PC-9 (cell line): ENCODE measurements at regions not wholly inside any gene's neighbourhood (a gene's known extent, or its start where the extent isn't known, plus 50 kb on each side); places are given as distances from the start of the nearest gene placed in this dataset.

Source experiments
- EZH2 ChIP-seq: fragments of 200-600 bp; sonication (generic); IDR thresholded peaks from 2 replicates; pipeline ENCODE4 v1.8.0; 2017; ENCODE audit warnings: antibody characterized with exemption, low read depth
- TF ChIP-seq, protein P1 (sequence below): fragments of 200-600 bp; sonication (generic); conservative IDR thresholded peaks from 2 replicates; pipeline ENCODE4 v1.6.1; 2017; ENCODE audit warnings: mixed run types, antibody characterized with exemption, mild to moderate bottlenecking, moderate library complexity

DNA sequence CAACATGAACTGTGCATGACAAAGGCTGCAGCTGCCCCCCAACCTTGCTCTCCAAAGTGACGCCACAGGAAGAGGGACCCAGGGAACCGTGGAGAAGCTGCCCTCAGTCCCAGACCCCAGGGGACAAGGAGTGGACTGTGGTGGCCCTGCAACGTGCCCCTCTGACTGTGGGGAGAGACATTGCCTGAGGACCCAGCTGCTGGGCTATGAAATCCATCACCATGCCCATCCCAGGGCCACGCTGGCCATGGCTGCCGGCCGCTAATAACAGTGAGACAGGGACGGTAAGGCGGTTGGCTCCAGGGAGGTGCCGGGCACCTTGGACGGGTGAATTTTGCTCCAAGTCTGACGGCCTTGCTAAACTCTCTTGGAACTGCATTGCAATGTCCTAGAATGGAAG is 211.3 kb upstream of the HDAC4 start:
- no peak for TF ChIP-seq EZH2
- TF ChIP-seq, protein P1, sequence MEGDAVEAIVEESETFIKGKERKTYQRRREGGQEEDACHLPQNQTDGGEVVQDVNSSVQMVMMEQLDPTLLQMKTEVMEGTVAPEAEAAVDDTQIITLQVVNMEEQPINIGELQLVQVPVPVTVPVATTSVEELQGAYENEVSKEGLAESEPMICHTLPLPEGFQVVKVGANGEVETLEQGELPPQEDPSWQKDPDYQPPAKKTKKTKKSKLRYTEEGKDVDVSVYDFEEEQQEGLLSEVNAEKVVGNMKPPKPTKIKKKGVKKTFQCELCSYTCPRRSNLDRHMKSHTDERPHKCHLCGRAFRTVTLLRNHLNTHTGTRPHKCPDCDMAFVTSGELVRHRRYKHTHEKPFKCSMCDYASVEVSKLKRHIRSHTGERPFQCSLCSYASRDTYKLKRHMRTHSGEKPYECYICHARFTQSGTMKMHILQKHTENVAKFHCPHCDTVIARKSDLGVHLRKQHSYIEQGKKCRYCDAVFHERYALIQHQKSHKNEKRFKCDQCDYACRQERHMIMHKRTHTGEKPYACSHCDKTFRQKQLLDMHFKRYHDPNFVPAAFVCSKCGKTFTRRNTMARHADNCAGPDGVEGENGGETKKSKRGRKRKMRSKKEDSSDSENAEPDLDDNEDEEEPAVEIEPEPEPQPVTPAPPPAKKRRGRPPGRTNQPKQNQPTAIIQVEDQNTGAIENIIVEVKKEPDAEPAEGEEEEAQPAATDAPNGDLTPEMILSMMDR = no peak
